Activated naive CD4-positive, alpha-beta T cell treated with anti-CD3 and anti-CD28 coated beads, Interleukin-2, amount 50 U/mL, for 24 hours (primary cell): ENCODE measurements at regions not wholly inside any gene's neighbourhood (a gene's known extent, or its start where the extent isn't known, plus 50 kb on each side); places are given as distances from the start of the nearest gene placed in this dataset.
"Not testable (repeated sequence)": the region's sequence is repeated elsewhere in the genome, so short reads cannot be mapped to it uniquely, and the experiment has no call there.

Experiments
- H3K27ac Mint-ChIP-seq: one replicate; pipeline ENCODE4 v1.8.0; 2021; ENCODE audit warnings: mild to moderate bottlenecking, mixed read lengths
- H3K27me3 Mint-ChIP-seq: one replicate; pipeline ENCODE4 v1.8.0; 2021; ENCODE audit warnings: mixed read lengths
- H3K36me3 Mint-ChIP-seq: one replicate; pipeline ENCODE4 v1.8.0; 2021; ENCODE audit warnings: mixed read lengths
- H3K4me1 Mint-ChIP-seq: one replicate; pipeline ENCODE4 v1.8.0; 2021; ENCODE audit warnings: mixed read lengths
- H3K4me3 Mint-ChIP-seq: one replicate; pipeline ENCODE4 v1.8.0; 2021; ENCODE audit warnings: mild to moderate bottlenecking, mixed read lengths
- H3K9me3 Mint-ChIP-seq: one replicate; pipeline ENCODE4 v1.8.0; 2021; ENCODE audit warnings: mixed read lengths

GRCh38 chr19:28310829-28311228 lies 902.1 kb downstream of the UQCRFS1 start:
- not testable (repeated sequence) for H3K36me3 Mint-ChIP-seq, H3K9me3 Mint-ChIP-seq, H3K4me1 Mint-ChIP-seq, H3K4me3 Mint-ChIP-seq, H3K27me3 Mint-ChIP-seq, H3K27ac Mint-ChIP-seq

- no peak overlapping the region for H3K4me3 Mint-ChIP-seq
- no peaks in the 10 kb centered on the region for H3K27me3 Mint-ChIP-seq
- H3K4me1 Mint-ChIP-seq: no peaks in the 10 kb centered on the region
- H3K27ac Mint-ChIP-seq: no peak overlapping the region
- no peaks in the 10 kb centered on the region for H3K9me3 Mint-ChIP-seq
- H3K36me3 Mint-ChIP-seq: no peaks in the 10 kb centered on the region
Measured at GRCh38 chr19:28309070-28309469, 903.9 kb downstream of the UQCRFS1 start.

GRCh38 chr19:28307963-28308362 lies 905.0 kb downstream of the UQCRFS1 start:
- Mint-ChIP-seq H3K4me3 (no peak overlapping the region), H3K27me3 (no peaks in the 10 kb centered on the region), H3K9me3 (no peaks in the 10 kb centered on the region), H3K27ac (no peak overlapping the region), H3K4me1 (no peaks in the 10 kb centered on the region), H3K36me3 (no peaks in the 10 kb centered on the region)

- Mint-ChIP-seq H3K36me3 (no peaks in the 10 kb centered on the region), H3K4me1 (no peaks in the 10 kb centered on the region), H3K4me3 (no peak overlapping the region)
Measured at GRCh38 chr19:28307487-28307886, 905.5 kb downstream of the UQCRFS1 start.

GRCh38 chr19:28305513-28305912 lies 907.4 kb downstream of the UQCRFS1 start:
- no peaks in the 10 kb centered on the region for H3K4me1 Mint-ChIP-seq
- no peaks in the 10 kb centered on the region for H3K36me3 Mint-ChIP-seq
- no peaks in the 10 kb centered on the region for H3K9me3 Mint-ChIP-seq
- H3K4me3 Mint-ChIP-seq: no peak overlapping the region
- no peak overlapping the region for H3K27ac Mint-ChIP-seq
- no peaks in the 10 kb centered on the region for H3K27me3 Mint-ChIP-seq

More at GRCh38 chr19:28307487-28307886, 905.5 kb downstream of the UQCRFS1 start:
- Mint-ChIP-seq H3K27ac (no peak overlapping the region), H3K9me3 (no peaks in the 10 kb centered on the region), H3K27me3 (no peaks in the 10 kb centered on the region)

- Mint-ChIP-seq H3K36me3 (no peaks in the 10 kb centered on the region), H3K9me3 (no peaks in the 10 kb centered on the region), H3K4me1 (no peaks in the 10 kb centered on the region), H3K4me3 (no peak overlapping the region), H3K27me3 (no peaks in the 10 kb centered on the region), H3K27ac (no peak overlapping the region)
Measured at GRCh38 chr19:28303502-28303901, 909.4 kb downstream of the UQCRFS1 start.

- Mint-ChIP-seq H3K4me1 (no peaks in the 10 kb centered on the region), H3K27ac (no peak overlapping the region), H3K4me3 (no peak overlapping the region), H3K9me3 (no peaks in the 10 kb centered on the region), H3K36me3 (no peaks in the 10 kb centered on the region), H3K27me3 (no peaks in the 10 kb centered on the region)
Measured at GRCh38 chr19:28301961-28302360, 911.0 kb downstream of the UQCRFS1 start.

GRCh38 chr19:28301463-28301862 lies 911.5 kb downstream of the UQCRFS1 start:
- Mint-ChIP-seq H3K36me3 (no peaks in the 10 kb centered on the region), H3K9me3 (no peaks in the 10 kb centered on the region), H3K4me3 (no peak overlapping the region), H3K4me1 (no peaks in the 10 kb centered on the region), H3K27me3 (no peaks in the 10 kb centered on the region), H3K27ac (no peak overlapping the region)

- H3K27ac Mint-ChIP-seq: no peak overlapping the region
- H3K4me3 Mint-ChIP-seq: no peak overlapping the region
- no peaks in the 10 kb centered on the region for H3K27me3 Mint-ChIP-seq
- no peaks in the 10 kb centered on the region for H3K36me3 Mint-ChIP-seq
- no peaks in the 10 kb centered on the region for H3K4me1 Mint-ChIP-seq
- H3K9me3 Mint-ChIP-seq: peaks cover 10% of the 10 kb centered on the region
Measured at GRCh38 chr19:28299649-28300048, 913.3 kb downstream of the UQCRFS1 start.

- H3K4me3 Mint-ChIP-seq: no peak overlapping the region
- peaks cover 10% of the 10 kb centered on the region for H3K9me3 Mint-ChIP-seq
- no peaks in the 10 kb centered on the region for H3K27me3 Mint-ChIP-seq
- H3K36me3 Mint-ChIP-seq: no peaks in the 10 kb centered on the region
- no peaks in the 10 kb centered on the region for H3K4me1 Mint-ChIP-seq
- no peak overlapping the region for H3K27ac Mint-ChIP-seq
Measured at GRCh38 chr19:28297586-28298157, 915.3 kb downstream of the UQCRFS1 start.

GRCh38 chr19:28297036-28297435 lies 915.9 kb downstream of the UQCRFS1 start:
- Mint-ChIP-seq H3K27me3 (no peaks in the 10 kb centered on the region), H3K9me3 (peaks cover 10% of the 10 kb centered on the region), H3K4me1 (no peaks in the 10 kb centered on the region), H3K36me3 (no peaks in the 10 kb centered on the region), H3K27ac (no peak overlapping the region), H3K4me3 (no peak overlapping the region)

- H3K4me1 Mint-ChIP-seq: no peaks in the 10 kb centered on the region
Measured at GRCh38 chr19:28296506-28296905, 916.4 kb downstream of the UQCRFS1 start.

GRCh38 chr19:28294975-28295374 lies 918.0 kb downstream of the UQCRFS1 start:
- H3K36me3 Mint-ChIP-seq, H3K27ac Mint-ChIP-seq, H3K4me3 Mint-ChIP-seq, H3K27me3 Mint-ChIP-seq, H3K4me1 Mint-ChIP-seq: not testable (repeated sequence)
- H3K9me3 Mint-ChIP-seq: peaks cover 10% of the 10 kb centered on the region

More at GRCh38 chr19:28296506-28296905, 916.4 kb downstream of the UQCRFS1 start:
- Mint-ChIP-seq H3K27ac (no peak overlapping the region), H3K4me3 (no peak overlapping the region), H3K36me3 (no peaks in the 10 kb centered on the region), H3K27me3 (no peaks in the 10 kb centered on the region), H3K9me3 (peaks cover 10% of the 10 kb centered on the region)

- Mint-ChIP-seq H3K4me1 (no peaks in the 10 kb centered on the region), H3K9me3 (peaks cover 10% of the 10 kb centered on the region), H3K27ac (no peak overlapping the region), H3K27me3 (no peaks in the 10 kb centered on the region), H3K4me3 (no peak overlapping the region), H3K36me3 (no peaks in the 10 kb centered on the region)
Measured at GRCh38 chr19:28294395-28294794, 918.6 kb downstream of the UQCRFS1 start.

- no peaks in the 10 kb centered on the region for H3K36me3 Mint-ChIP-seq
- H3K4me1 Mint-ChIP-seq: no peaks in the 10 kb centered on the region
- peaks cover 10% of the 10 kb centered on the region for H3K9me3 Mint-ChIP-seq
- H3K27me3 Mint-ChIP-seq: no peaks in the 10 kb centered on the region
- H3K4me3 Mint-ChIP-seq: no peak overlapping the region
- no peak overlapping the region for H3K27ac Mint-ChIP-seq
Measured at GRCh38 chr19:28293685-28294084, 919.3 kb downstream of the UQCRFS1 start.

GRCh38 chr19:28292822-28293500 lies 920.0 kb downstream of the UQCRFS1 start:
- Mint-ChIP-seq H3K9me3 (peaks cover 10% of the 10 kb centered on the region), H3K4me3 (no peak overlapping the region), H3K27me3 (no peaks in the 10 kb centered on the region), H3K4me1 (no peaks in the 10 kb centered on the region), H3K36me3 (no peaks in the 10 kb centered on the region), H3K27ac (no peak overlapping the region)

- Mint-ChIP-seq H3K9me3 (peaks cover 10% of the 10 kb centered on the region), H3K27me3 (no peaks in the 10 kb centered on the region), H3K27ac (no peak overlapping the region), H3K4me3 (no peak overlapping the region), H3K4me1 (no peaks in the 10 kb centered on the region), H3K36me3 (no peaks in the 10 kb centered on the region)
Measured at GRCh38 chr19:28291874-28292273, 921.1 kb downstream of the UQCRFS1 start.
